GM19240 (cell line): ENCODE measurements at regions not wholly inside any gene's neighbourhood (a gene's known extent, or its start where the extent isn't known, plus 50 kb on each side); places are given as distances from the start of the nearest gene placed in this dataset.
"Not testable (repeated sequence)": the region's sequence is repeated elsewhere in the genome, so short reads cannot be mapped to it uniquely, and the experiment has no call there.

Experiments used
- DNase-seq: peaks from one replicate; pipeline ENCODE4 v3.0.0; 2011; ENCODE audit warnings: low spot score; ENCODE audit not compliant: insufficient read length

DNA sequence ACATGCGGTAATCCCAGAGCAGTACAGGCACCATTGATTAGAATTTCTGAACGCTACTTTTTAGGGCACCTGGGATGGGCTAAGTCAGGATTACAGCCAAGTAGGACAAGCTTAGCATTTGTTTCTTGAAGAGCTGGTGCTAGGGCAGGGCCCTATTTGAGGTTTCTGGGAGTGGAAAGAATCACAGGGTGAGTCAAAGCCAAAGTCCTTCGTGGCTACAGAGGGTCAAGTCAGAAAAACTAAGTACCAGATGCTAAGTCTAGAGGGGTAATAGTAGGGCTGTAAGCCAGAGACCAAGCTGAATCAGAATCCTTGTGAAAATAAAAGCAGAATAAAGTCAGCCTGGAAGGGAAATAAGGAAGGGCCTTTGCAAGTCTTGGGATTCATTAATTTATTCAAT, 448.6 kb downstream of the ZIC3 start:
- DNase-seq = no peak

DNA sequence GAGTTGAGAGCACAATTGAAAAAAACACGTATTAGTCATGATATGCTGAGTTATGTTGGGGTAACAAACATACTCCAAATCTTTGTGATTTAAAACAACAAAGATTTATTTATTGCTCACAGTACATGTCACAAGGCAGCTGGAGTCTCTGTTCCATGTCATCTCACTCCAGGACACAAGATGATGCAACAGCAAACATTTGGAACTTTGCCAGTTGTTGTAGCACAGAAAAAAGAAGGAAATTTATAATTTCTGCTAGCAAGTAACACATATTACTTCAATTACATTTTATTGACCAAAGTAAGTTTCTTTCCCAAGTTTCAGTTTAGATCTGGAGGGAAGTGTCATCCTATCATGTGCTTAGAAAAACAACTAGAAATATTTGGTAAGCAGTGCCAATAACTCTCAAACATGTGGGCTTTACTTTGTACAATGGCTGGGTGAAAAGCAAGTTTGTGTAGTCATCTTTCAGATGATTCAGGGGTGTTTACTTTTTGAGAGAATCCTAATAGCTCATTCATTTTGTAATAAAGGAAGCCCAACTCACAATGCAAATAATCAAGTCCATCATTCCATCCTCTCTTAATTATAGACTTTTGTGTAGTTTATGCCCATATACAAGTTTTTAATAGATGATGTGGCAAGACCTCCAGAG, 452.3 kb downstream of the ZIC3 start:
- no peak for DNase-seq

DNA sequence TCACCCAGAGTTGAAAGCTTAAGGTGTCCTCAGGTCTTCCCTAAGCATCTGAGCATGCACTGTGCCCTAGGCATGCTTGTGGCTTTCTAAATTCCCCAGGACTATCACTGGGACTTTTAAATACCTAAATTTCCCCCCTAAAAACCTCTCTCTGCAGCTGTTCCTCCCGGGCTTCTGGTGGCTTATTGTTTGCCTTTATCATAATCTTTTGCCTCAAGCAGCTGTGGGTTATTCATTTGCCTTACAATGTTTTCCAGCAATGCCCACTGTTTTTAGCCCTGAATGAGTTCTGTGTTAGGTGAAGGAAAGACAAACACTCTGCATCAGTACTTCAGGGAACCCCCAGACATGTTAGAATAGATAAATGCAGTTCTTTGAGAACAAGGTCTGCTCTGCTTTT, 455.0 kb downstream of the ZIC3 start:
- no peak for DNase-seq

DNA sequence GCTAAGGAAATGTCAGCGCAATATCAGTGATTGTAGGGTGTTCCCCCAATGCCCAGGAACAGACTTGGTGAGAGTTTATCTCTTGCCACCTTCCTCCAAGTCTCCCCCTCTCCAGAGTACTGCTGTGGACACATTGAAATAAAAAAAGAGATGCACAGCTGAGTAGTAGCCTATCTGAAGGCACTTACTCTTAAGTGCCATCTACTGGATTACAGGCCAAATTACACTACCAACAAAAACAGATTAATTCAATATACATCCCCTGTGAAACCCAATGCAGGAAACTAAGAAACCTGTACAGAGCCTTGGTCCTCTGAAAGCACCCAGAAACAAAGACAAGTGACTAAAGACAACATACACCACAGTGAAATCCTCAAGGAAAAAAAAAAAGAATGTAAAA, 460.3 kb downstream of the ZIC3 start:
- no peak for DNase-seq

DNA sequence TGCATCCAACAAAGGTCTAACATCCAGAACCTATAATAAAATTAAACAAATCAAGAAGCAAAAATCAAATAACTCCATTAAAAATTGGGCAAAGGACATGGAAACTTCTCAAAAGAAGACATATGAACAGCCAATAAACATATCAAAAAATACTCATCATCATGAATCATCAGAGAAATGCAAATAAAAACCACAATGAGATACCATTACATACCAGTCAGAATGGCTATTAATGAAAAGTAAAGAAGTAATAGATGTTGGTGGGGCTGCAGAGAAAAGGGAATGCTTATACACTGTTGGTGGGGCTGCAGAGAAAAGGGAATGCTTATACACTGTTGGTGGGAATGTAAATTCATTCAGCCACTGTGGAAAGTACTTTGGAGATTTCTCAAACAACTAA, 465.8 kb downstream of the ZIC3 start:
- no peak for DNase-seq

DNA sequence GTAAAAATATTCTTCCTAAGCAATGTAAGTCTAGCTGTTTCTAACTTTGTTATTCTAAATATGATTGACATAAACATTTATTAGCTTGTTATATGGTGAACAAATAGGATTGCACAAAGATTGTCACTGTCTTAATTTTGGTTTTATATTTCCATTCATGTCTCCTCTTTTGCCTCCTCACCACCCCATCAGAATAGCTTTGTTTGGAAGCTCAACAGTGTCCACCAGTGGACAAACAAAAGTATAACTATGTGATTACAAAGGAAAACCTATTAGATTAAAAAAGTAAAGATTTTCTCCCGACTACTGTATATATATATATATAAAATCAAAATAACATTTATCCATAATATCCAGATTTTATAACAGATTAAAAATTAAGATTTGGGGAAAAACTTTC, 468.2 kb downstream of the ZIC3 start:
- DNase-seq = no peak

DNA sequence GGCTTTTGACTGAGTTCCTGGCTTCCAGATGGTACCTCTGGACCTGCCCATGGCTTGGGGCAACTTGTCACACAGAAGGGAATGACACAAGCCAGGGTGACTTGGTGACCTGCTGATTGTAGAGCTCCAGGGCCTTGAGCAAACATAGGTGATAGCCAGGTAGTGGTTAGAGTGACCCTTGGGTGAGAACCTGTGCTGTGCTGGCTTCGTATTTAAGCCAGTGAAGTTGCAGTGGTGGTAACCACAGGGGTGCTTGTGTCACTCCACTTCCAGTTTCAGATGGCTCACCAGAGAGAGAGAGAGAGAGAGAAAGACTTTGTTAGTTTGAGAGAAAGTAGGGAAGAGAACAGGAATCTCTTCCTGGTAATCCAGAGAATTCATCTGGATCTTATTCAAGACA, 471.6 kb downstream of the ZIC3 start:
- DNase-seq = no peak

DNA sequence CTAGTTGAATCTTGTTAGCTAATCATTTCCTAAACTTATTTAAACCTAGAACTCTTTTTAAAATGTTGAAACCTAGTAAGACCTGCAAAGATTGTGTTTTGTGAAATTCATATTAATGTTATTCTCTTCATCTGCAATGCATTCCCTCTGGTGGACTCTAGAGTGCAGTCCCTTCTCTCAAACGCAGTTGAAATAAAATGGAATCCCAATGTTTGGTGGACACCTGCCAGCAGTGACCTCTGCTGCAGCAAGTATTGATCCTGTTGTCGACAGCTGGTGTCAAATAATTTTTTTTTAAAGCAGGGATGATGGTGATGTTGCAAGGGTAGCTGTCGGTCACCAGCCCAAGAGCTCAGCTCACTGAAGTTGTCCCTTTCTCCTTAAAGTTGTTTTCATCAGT, 492.0 kb downstream of the ZIC3 start:
- no peak for DNase-seq

DNA sequence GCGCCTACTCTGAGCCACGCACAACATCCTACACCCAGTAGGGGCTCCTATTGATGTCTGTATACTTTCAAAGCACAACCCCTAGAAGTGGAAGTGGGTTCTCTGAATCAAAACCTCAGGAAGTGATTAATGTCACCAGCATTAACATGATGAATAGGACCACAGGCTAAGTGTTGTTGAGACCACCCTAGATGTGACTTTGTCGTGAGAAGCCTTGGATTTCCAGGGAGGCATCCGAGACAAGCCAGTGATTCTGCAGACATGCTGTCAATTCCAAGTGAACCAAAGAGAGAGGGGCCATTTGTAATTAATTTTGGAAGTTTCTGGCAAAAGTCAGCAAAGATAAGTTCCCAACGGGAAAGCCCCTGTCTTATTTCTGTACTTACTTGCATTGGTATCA, 493.0 kb downstream of the ZIC3 start:
- DNase-seq = no peak

DNA sequence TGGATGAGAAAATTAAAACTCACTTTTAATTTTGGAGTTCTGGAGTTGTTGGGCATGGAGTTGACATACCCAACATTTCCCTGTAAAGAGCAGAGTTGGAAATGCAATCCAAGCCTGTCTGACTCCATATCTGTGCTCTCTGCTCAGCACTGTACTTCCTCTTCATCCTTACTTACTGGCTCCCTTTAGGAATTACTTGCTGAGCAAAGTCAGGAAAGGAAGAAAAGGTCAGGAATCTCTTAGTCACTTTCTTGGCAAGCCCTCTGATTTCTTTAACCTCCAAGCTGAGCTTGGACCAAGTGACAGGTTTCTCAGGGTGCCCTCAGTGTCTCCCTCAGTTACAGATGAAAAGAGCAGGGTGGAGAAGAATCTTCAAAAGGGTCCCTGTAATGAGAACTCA, 501.5 kb downstream of the ZIC3 start:
- DNase-seq = no peak

DNA sequence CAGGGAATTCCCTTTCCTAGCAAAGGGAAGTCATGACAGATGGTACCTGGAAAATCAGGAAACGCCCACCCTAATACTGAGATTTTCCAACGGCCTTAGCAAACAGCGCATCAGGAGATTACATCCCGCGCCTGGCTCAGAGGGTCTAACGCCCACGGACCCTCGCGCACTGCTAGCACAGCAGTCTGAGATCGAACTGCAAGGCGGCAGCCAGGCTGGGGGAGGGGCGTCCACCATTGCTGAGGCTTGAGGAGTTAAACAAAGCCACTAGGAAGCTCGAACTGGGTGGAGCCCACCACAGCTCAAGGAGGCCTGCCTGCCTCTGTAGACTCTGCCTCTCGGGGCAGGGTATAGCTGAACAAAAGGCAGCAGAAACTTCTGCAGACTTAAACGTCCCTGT, 507.7 kb downstream of the ZIC3 start:
- DNase-seq = no peak

DNA sequence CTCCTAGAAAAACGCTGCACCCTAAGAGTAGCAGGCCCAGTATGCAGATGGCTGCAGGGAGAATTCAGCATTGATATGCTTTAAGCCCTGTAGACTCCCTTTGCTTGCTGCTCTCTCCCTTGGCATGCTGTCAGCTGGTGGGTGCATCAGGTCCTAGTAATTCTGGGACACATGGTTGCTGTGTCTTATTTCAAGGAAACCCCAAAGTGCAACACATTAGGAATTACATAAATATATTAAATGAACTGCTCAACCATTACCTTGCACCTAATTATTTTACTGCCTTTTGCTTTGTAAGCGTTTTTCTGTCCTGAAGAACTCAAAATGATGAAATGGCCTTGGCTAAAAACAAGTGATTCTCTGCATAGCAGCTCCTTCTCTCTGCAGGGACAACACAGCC, 516.3 kb downstream of the ZIC3 start:
- no peak for DNase-seq

DNA sequence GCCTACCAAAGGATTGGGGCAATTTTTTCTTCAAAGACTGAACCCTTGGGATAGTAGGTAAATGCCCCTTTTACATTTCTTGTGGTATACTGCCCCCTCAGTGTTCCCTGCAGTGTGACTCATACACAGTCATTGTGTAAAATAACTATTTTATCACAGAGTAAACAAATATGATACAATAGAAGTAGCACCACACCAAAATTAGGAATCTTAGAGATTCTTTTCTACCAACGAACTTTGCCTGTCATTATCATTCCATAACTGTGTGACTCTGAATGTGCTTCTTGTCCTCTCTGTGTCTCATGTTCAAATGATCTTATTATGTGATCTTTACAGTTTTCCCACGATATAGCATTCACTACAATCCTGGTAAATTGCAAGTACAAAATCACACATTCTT, 517.0 kb downstream of the ZIC3 start:
- no peak for DNase-seq

DNA sequence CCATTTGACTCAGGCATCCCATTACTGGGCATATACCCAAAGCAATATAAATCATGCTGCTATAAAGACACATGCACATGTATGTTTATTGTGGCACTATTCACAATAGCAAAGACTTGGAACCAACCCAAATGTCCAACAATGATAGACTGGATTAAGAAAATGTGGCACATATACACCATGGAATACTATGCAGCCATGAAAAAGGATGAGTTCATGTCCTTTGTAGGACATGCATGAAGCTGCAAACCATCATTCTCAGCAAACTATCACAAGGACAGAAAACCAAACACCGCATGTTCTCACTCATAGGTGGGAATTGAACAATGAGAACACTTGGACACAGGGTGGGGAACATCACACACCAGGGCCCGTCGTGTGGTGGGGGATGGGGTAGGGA, 545.0 kb downstream of the ZIC3 start:
- DNase-seq = not testable (repeated sequence)

DNA sequence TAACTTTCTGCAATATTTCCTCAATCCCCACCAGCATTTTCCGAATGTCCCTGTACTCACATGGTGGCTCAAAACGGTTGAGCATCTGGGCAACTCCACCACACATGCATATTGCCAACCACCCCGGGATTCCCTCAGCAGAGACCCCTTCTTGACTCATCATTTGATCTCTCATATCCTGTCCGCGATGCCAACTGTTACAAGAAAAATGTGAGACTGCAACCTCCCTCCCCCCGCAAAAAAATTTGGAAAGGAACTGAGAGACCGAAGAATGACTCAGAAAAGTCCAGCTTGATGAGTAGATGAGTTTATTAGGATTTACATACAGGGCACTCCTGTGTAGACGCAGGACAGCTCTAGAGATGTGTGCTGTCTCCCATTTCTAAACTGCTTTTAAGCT, 561.4 kb downstream of the ZIC3 start:
- DNase-seq = no peak

DNA sequence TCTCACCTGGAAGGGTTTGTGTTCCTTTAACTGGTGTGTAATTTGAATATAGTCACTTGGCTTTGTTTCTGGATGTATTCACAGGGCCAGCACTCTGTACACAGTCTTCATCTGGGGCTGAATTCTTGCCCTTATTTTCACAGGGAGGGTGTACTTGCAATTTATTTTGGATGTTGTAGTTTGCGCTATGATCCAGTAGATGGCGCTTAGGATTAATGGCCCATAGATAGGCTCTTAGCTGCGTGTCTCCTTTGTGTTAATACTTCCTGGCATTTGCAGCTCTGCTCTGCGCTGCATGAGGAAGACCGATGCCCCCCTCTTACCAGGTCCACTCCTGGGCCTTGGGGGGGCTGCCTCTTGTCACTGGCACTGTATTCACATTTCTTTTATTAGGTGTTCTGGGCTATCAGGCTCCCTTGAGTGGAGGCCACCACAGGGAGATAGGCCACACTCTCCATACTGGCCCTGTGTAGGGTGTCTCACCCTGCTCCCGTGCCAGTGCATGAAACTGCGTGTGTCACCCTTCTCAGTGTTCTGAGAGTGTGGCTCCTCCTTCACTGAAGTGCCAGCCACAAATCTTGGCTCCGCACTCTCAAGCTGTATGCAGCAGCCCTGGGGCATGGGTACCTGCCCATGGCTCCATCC, 562.2 kb downstream of the ZIC3 start:
- no peak for DNase-seq

DNA sequence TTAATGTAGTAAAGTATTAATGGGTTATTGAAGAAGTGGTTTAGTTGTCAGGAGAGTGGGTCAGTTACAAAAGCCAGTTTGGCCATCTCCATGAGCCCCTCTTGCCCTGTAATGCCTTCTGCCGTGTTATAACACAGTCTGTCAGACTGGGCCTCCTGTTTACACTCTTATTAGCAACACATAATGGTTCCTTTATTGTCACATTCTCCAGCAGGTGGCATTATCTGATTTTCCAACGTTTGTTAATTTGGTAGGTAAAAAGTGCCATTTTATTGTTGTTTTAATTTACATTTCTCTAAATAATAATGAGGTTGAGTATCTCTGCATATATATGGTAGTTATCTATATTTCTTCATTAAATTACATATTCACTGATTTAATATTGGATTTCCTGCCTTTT, 560.8 kb downstream of the FGF13 start:
- no peak for DNase-seq

DNA sequence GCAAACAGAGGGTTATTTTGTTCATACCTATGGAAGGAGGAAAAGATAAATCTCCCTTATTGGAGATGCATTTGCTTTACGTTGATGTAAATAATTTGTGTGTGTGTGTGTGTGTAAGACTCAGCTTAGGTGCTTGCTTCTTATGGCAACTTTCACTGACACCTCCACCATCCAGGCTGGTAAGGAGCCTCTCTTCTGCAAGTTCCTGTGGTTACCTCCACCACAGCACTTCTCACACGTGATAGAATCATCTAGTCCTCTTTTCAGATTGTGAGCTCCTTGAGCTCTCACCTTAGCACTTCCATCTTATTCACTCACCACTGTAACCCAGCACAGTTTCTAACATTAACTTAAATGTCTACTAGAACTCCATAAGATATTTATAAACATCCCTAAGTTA, 553.7 kb downstream of the FGF13 start:
- no peak for DNase-seq

DNA sequence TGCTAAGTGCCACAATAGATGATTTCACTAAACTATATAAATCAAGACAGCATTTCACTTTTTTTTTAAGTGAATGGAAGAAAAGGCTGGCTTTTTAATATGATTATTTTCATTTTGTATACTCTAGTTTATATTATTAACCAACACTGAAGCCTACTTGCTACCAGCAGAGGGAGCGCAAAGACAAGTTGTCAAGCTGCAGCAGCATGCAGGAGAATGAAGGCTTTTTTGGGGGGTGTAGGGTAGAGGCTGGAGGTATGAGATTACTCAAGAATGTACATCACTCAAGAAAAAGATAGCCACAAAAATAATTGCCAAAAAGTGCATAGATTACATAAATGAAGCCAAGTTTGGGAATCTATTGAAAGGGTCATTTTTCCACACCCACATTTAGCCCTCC, 519.5 kb downstream of the FGF13 start:
- peak; percentile 1 for DNase-seq

DNA sequence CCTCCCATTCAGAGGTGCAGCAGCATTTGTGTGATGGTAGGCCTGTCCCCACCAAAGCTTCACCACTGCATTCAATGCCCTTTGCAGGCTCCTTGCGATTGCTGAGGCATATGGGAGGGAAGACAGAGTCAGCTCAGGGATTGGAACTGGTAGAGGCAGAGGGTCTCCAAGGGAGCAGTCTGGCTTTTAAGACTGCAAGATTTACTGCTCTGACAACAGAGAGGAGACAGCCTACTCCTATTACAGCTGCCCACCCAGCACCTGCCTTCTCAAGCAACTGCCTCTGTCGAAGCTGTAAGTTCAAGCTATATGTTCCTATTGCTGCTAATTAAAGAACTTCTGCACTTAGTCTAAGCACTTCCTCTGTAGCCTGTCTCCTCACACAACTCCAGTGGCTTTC, 481.8 kb downstream of the FGF13 start:
- no peak for DNase-seq

DNA sequence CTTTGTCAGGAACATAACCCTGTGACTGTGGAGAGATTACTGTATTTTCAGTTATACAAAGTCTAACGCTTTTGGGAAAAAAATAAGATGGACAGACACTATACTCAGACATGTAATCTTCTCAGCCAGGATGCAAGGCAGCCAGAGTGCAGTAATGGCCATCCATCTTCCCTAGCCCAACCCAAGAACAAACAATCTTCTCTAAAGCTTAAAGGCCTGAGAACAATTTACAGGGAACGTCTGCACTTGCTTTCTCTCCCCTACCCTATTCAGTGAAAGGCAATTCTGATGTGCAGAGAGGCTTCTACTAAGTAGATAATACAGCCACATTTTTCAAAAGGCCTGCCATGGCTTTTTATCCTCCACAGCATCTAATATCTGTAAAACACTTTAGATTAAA, 471.3 kb downstream of the FGF13 start:
- no peak for DNase-seq

DNA sequence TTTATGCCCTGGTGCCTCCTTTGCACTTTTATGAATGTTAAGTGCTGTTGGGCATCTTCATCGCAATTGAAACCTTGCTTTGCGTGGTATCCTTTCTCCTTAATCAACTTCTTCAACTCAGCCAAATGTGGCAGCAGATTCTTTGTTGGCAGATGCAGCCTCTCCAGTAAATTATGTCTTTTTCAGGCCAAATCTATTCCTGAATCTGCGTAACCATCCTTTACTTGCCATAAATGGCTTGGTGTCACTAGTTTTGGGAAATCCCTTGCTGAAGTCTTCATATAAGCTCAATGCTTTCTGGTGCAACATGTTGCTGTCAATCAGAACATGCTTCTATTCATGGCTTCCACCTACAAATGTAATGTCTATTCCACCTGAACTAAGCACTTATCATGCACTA, 457.5 kb downstream of the FGF13 start:
- no peak for DNase-seq

DNA sequence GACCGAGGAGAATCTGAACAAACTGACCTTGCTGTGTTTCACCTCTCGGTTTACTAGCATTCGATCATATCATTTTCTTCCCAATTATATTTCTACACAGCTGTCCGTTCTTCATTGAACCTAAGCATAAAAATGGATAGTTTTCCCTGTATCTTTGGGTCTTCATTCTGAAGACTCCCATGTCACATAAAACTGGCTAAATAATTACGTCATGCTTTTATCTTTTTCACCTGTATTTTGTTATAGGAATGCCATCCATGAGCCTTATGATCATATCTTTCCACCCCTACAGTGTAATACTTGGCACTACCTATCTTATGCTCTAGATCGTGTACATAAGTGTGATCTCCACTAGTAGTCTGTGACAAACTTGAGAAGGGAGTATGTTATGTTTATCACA, 456.1 kb downstream of the FGF13 start:
- DNase-seq = no peak

DNA sequence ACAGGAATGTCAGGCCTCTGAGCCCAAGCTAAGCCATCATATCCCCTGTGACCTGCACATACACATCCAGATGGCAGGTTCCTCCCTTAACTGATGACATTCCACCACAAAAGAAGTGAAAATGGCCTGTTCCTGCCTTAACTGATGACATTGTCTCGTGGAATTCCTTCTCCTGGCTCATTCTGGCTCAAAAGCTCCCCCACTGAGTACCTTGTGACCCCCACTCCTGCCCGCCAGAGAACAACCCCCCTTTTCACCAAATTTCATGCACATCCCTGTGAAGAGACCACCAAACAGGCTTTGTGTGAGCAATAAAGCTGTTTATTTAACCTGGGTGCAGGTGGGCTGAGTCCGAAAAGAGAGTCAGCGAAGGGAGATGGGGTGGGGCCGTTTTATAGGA, 447.4 kb downstream of the FGF13 start:
- not testable (repeated sequence) for DNase-seq
